Stimulated activated CD4-positive, alpha-beta T cell treated with anti-CD3 and anti-CD28 coated beads, Interleukin-12 subunit alpha, Interleukin-12 subunit beta, amount 100 ng/mL, for 24 hours (primary cell): ENCODE measurements at regions not wholly inside any gene's neighbourhood (a gene's known extent, or its start where the extent isn't known, plus 50 kb on each side); places are given as distances from the start of the nearest gene placed in this dataset.

Experiments used
- DNase-seq, 2 experiments: peaks; one replicate each; pipeline ENCODE4 v3.0.0-alpha.2; 2020; ENCODE audit warnings: low read depth in 2 of 2

- no peak for DNase-seq
Observed at GRCh38 chr1:96996001-96996400, 274.4 kb downstream of the PTBP2 start.

GRCh38 chr1:96997717-96998116, 276.1 kb downstream of the PTBP2 start:
- no peak for DNase-seq

GRCh38 chr1:96998466-96998865, 276.9 kb downstream of the PTBP2 start:
- no peak for DNase-seq

GRCh38 chr1:96999191-96999590, 277.6 kb downstream of the PTBP2 start:
- no peak for DNase-seq

GRCh38 chr1:97004054-97004453, 282.5 kb downstream of the PTBP2 start:
- no peak for DNase-seq

- DNase-seq: no peak
Observed at GRCh38 chr1:97004743-97005142, 283.2 kb downstream of the PTBP2 start.

- no peak for DNase-seq
Observed at GRCh38 chr1:97006044-97006661, 284.6 kb downstream of the PTBP2 start.

- no peak for DNase-seq
Observed at GRCh38 chr1:97007840-97008604, 286.4 kb downstream of the PTBP2 start.

- DNase-seq: no peak
Observed at GRCh38 chr1:97010566-97011264, 289.1 kb downstream of the PTBP2 start.

GRCh38 chr1:97013136-97013535, 291.6 kb downstream of the PTBP2 start:
- DNase-seq: no peak

GRCh38 chr1:97013941-97014340, 292.4 kb downstream of the PTBP2 start:
- DNase-seq: no peak

GRCh38 chr1:97014426-97014825, 292.8 kb downstream of the PTBP2 start:
- no peak for DNase-seq

- no peak for DNase-seq
Observed at GRCh38 chr1:97017895-97018294, 296.3 kb downstream of the PTBP2 start.
